Esophagus muscularis mucosa (tissue), 4 donors: ENCODE measurements at regions not wholly inside any gene's neighbourhood (a gene's known extent, or its start where the extent isn't known, plus 50 kb on each side); places are given as distances from the start of the nearest gene placed in this dataset.

Experiments
- DNase-seq: peaks from one replicate; pipeline ENCODE4 v3.0.0-alpha.2; 2017; ENCODE audit errors: extremely low spot score
- H3K27ac ChIP-seq, 4 donors: fragments of 200-600 bp; sonication (generic); replicated peaks in 1 of 4; 1 replicate in 3 of 4; 2 replicates in 1 of 4; pipeline ENCODE4 v1.5.1; 2016 to 2019; ENCODE audit warnings: mild to moderate bottlenecking in 1 of 4
- H3K27me3 ChIP-seq, 4 donors: fragments of 200-600 bp; sonication (generic); one replicate each; pipeline versions ENCODE4 v1.5.1 to v1.6.0; 2016 to 2019
- H3K36me3 ChIP-seq, 4 donors: fragments of 200-600 bp; sonication (generic); one replicate each; pipeline ENCODE4 v1.5.1; 2016 to 2019
- H3K4me1 ChIP-seq, 4 donors: fragments of 200-600 bp; sonication (generic); one replicate each; pipeline ENCODE4 v1.5.1; 2016 to 2019
- H3K4me3 ChIP-seq, 4 donors: fragments of 200-600 bp; sonication (generic); 1 replicate in 2 of 4; 2 replicates in 2 of 4; pipeline ENCODE4 v1.5.1; 2016 to 2019; ENCODE audit warnings: mild to moderate bottlenecking in 4 of 4, moderate library complexity in 1 of 4
- H3K9me3 ChIP-seq, 4 donors: fragments of 200-600 bp; sonication (generic); 1 replicate in 3 of 4; 2 replicates in 1 of 4; pipeline ENCODE4 v1.5.1; 2016 to 2019
- EP300 ChIP-seq: sonication (generic); formaldehyde crosslinking; IDR thresholded peaks from one replicate; pipeline ENCODE4 v1.6.1; 2017; ENCODE audit warnings: antibody characterized with exemption
- POLR2A ChIP-seq: fragments of 450-650 bp; IDR thresholded peaks from one replicate; pipeline ENCODE4 v1.6.1; 2017; ENCODE audit warnings: antibody characterized with exemption, moderate library complexity, mild to moderate bottlenecking, low read depth
- POLR2AphosphoS5 ChIP-seq, 2 donors: sonication (generic); formaldehyde crosslinking; IDR thresholded peaks; one replicate each; pipeline ENCODE4 v1.6.1; 2017; ENCODE audit warnings: antibody characterized with exemption in 2 of 2
- WGBS: methylation state at CpG from one replicate; pipeline ENCODE4 v1.1.5; 2018; 5-methylcytosine and 5-hydroxymethylcytosine counted together
- intact Hi-C: fragments of 100-400 bp; cut with DNase I; formaldehyde crosslinking; loops from one replicate; pipeline ENCODE4 v1.15.1; 2023
- TF ChIP-seq, protein P1 (sequence below), 3 experiments: fragments of 200-600 bp in 2 of 3; fragments of 450-650 bp in 1 of 3; sonication (generic) in 2 of 3; IDR thresholded peaks; one replicate each; pipeline ENCODE4 v1.5.1; 2017 to 2019; ENCODE audit warnings: antibody characterized with exemption in 3 of 3, mild to moderate bottlenecking in 2 of 3, moderate library complexity in 1 of 3

DNA sequence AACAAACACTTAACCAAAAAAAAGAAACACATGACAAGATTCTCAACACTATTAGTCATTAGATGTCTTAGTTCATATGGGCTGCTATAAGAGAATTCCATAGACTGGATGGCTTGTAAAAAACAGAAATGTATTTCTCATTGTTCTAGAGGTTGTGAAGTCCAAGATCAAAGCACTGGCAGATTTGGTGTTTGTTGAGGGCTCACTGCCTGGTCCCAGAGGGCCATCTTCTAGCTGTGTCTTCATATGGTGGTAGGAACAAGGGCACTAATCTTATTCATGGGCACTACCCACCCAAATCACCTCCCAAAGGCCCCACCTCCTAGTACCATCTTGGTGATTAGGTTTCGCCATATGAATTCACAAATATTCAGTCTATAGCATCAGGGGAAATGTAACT lies 162.5 kb upstream of the SDK2 start:
- H3K4me1 ChIP-seq: no peaks in the 10 kb centered on the region
- H3K27ac ChIP-seq: no peak overlapping the region
- TF ChIP-seq EP300: no peak
- TF ChIP-seq POLR2AphosphoS5 (IDR thresholded peaks at IDR 0.05): no peak
- TF ChIP-seq, protein P1, sequence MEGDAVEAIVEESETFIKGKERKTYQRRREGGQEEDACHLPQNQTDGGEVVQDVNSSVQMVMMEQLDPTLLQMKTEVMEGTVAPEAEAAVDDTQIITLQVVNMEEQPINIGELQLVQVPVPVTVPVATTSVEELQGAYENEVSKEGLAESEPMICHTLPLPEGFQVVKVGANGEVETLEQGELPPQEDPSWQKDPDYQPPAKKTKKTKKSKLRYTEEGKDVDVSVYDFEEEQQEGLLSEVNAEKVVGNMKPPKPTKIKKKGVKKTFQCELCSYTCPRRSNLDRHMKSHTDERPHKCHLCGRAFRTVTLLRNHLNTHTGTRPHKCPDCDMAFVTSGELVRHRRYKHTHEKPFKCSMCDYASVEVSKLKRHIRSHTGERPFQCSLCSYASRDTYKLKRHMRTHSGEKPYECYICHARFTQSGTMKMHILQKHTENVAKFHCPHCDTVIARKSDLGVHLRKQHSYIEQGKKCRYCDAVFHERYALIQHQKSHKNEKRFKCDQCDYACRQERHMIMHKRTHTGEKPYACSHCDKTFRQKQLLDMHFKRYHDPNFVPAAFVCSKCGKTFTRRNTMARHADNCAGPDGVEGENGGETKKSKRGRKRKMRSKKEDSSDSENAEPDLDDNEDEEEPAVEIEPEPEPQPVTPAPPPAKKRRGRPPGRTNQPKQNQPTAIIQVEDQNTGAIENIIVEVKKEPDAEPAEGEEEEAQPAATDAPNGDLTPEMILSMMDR (IDR thresholded peaks at IDR 0.05): no peak
- no peak for TF ChIP-seq POLR2A
- no peak overlapping the region for H3K4me3 ChIP-seq
- no peaks in the 10 kb centered on the region for H3K36me3 ChIP-seq
- no peak for DNase-seq
- peaks cover 0 to 44% (median 0%) of the 10 kb centered on the region in 4 donors for H3K27me3 ChIP-seq
- 91% methylated on average over 1 of the region's 1 CpG for WGBS
- intact Hi-C loops: no loop called here
- peaks cover 0 to 16% (median 12%) of the 10 kb centered on the region in 4 donors for H3K9me3 ChIP-seq

DNA sequence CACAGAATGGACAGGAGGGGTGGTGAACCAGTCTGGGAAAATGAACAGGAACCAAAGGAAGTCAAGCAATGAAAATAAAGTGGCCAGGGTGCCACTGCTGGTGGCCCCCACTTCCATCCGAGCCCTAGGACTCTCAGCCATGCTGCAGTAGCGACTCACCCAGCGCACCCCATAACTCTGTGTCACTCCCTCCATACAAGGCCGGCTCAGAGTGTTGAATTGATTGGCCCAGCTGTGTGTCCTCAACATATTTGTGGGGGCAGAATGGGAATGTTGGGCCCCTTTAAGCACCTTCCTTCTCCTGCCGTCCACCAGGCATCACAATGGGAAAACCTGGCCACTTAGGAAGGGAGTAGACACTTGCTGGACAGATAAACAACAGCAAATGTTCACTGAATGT lies 169.0 kb upstream of the SDK2 start:
- H3K4me3 ChIP-seq: no peak overlapping the region

DNA sequence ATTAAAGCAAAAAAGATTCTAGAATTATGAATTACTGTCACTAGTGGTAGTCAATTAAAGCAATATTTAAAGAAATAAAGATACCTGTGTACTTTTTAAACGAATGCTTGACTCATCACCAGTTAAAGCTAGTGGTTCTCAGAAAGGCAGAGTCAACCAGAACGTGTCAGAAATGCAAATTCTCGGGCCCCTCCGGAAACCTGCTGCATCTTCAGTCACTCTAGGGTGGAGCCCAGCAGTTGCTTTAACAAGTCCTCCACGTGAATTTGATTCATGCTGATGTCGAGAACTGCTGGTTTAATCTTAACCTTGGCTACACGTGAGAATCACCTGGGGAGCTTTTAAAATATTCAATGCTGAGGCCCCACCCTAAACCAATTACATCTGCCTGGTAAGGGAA lies 169.8 kb upstream of the SDK2 start:
- WGBS: 41% methylated on average over 7 of the region's 7 CpGs
- intact Hi-C loops: no loop called here

More for the DNA sequence above, 169.0 kb upstream of the SDK2 start:
- WGBS: 73% methylated on average over 5 of the region's 5 CpGs
- Histone ChIP-seq H3K27me3 (peaks cover 0 to 7% (median 0%) of the 10 kb centered on the region in 4 donors), H3K4me1 (no peaks in the 10 kb centered on the region), H3K9me3 (no peaks in the 10 kb centered on the region), H3K27ac (no peak overlapping the region), H3K36me3 (no peaks in the 10 kb centered on the region)
- TF ChIP-seq EP300: no peak
- TF ChIP-seq POLR2A: no peak
- TF ChIP-seq, protein P1 (IDR thresholded peaks at IDR 0.05): no peak
- TF ChIP-seq POLR2AphosphoS5 (IDR thresholded peaks at IDR 0.05): no peak
- DNase-seq: no peak
- intact Hi-C loops: no loop called here

DNA sequence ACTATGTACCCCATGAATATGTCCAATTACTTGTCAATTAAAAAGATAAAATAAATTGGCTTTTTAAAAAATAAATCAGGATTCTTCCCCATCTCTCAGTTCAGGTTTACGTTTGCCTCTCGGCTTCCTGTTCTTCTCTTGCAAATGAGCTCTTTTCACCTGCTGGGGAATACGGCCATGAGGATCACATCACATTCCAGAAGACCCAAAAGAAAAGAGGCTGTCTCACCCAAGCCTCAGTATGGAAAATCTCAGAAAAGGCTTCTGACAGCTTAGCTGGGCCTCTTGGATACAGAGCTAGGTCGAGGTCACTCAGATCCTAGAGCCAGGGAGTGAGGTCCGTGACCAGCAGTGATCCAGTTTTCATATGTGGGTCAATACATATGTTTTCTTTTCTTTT lies 171.2 kb upstream of the SDK2 start:
- WGBS: 63% methylated on average over 5 of the region's 5 CpGs
- no peaks in the 10 kb centered on the region for H3K36me3 ChIP-seq
- H3K27me3 ChIP-seq: peaks cover 0 to 18% (median 0%) of the 10 kb centered on the region in 4 donors
- DNase-seq: no peak
- no peak overlapping the region for H3K4me3 ChIP-seq
- no peak overlapping the region for H3K27ac ChIP-seq
- intact Hi-C loops: no loop called here
- no peaks in the 10 kb centered on the region for H3K9me3 ChIP-seq
- H3K4me1 ChIP-seq: no peaks in the 10 kb centered on the region
- no peak for TF ChIP-seq POLR2AphosphoS5 (IDR thresholded peaks at IDR 0.05)
- no peak for TF ChIP-seq EP300
- no peak for TF ChIP-seq POLR2A
- TF ChIP-seq, protein P1 (IDR thresholded peaks at IDR 0.05): no peak

More for the DNA sequence above, 169.8 kb upstream of the SDK2 start:
- no peaks in the 10 kb centered on the region for H3K36me3 ChIP-seq
- H3K4me1 ChIP-seq: no peaks in the 10 kb centered on the region
- no peak for TF ChIP-seq EP300
- TF ChIP-seq, protein P1 (IDR thresholded peaks at IDR 0.05): no peak
- TF ChIP-seq POLR2AphosphoS5 (IDR thresholded peaks at IDR 0.05): no peak
- no peak for TF ChIP-seq POLR2A
- peaks cover 0 to 7% (median 0%) of the 10 kb centered on the region in 4 donors for H3K27me3 ChIP-seq
- H3K9me3 ChIP-seq: no peaks in the 10 kb centered on the region
- H3K4me3 ChIP-seq: no peak overlapping the region
- DNase-seq: no peak
- H3K27ac ChIP-seq: no peak overlapping the region
